Suprapubic skin (tissue), 4 donors: ENCODE measurements at regions not wholly inside any gene's neighbourhood (a gene's known extent, or its start where the extent isn't known, plus 50 kb on each side); places are given as distances from the start of the nearest gene placed in this dataset.
"Not testable (repeated sequence)": the region's sequence is repeated elsewhere in the genome, so short reads cannot be mapped to it uniquely, and the experiment has no call there.

Experiments used
- EP300 ChIP-seq: sonication (generic); formaldehyde crosslinking; IDR thresholded peaks from one replicate; pipeline ENCODE4 v1.6.1; 2017; ENCODE audit warnings: antibody characterized with exemption
- POLR2A ChIP-seq, 2 donors: fragments of 450-650 bp; IDR thresholded peaks; one replicate each; pipeline ENCODE4 v1.6.1; 2017; ENCODE audit warnings: antibody characterized with exemption in 2 of 2, mild to moderate bottlenecking in 2 of 2, moderate library complexity in 2 of 2
- POLR2AphosphoS5 ChIP-seq, 3 donors: sonication (generic); formaldehyde crosslinking; IDR thresholded peaks; one replicate each; pipeline ENCODE4 v1.6.1; 2017; ENCODE audit warnings: antibody characterized with exemption in 3 of 3
- TF ChIP-seq, protein P1 (sequence below), 2 donors: fragments of 200-600 bp in 1 of 2; fragments of 450-650 bp in 1 of 2; sonication (generic) in 1 of 2; IDR thresholded peaks; one replicate each; pipeline ENCODE4 v1.5.1; 2016 to 2019; ENCODE audit warnings: antibody characterized with exemption in 2 of 2, mild to moderate bottlenecking in 1 of 2, moderate library complexity in 1 of 2

DNA sequence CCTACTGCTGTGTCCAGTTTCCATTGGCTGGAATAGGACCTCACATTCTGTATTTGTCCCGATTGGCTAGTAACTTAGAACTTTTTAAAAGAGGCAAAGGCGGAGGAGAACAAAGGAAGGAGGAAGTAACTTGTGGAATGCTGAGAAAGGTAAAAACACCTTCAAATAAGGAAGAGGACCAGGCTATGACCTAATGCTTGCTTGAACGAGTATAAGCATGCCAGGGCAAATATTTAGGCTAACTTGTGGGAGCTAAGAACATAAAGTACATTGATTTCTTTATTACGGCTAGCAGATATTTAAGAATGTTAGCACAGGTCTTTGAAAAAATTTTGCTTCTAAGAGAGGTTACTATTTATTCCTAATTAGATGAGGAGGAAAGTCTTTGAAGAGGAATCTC lies 214.5 kb upstream of the CENPE start:
- TF ChIP-seq, protein P1, sequence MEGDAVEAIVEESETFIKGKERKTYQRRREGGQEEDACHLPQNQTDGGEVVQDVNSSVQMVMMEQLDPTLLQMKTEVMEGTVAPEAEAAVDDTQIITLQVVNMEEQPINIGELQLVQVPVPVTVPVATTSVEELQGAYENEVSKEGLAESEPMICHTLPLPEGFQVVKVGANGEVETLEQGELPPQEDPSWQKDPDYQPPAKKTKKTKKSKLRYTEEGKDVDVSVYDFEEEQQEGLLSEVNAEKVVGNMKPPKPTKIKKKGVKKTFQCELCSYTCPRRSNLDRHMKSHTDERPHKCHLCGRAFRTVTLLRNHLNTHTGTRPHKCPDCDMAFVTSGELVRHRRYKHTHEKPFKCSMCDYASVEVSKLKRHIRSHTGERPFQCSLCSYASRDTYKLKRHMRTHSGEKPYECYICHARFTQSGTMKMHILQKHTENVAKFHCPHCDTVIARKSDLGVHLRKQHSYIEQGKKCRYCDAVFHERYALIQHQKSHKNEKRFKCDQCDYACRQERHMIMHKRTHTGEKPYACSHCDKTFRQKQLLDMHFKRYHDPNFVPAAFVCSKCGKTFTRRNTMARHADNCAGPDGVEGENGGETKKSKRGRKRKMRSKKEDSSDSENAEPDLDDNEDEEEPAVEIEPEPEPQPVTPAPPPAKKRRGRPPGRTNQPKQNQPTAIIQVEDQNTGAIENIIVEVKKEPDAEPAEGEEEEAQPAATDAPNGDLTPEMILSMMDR (IDR thresholded peaks at IDR 0.05): not testable (repeated sequence)
- TF ChIP-seq POLR2A (IDR thresholded peaks at IDR 0.05); EP300; POLR2AphosphoS5 (IDR thresholded peaks at IDR 0.05): not testable (repeated sequence)
